ENCODE measurements at regions not wholly inside any gene's neighbourhood (a gene's known extent, or its start where the extent isn't known, plus 50 kb on each side); places are given as distances from the start of the nearest gene placed in this dataset.

DNA sequence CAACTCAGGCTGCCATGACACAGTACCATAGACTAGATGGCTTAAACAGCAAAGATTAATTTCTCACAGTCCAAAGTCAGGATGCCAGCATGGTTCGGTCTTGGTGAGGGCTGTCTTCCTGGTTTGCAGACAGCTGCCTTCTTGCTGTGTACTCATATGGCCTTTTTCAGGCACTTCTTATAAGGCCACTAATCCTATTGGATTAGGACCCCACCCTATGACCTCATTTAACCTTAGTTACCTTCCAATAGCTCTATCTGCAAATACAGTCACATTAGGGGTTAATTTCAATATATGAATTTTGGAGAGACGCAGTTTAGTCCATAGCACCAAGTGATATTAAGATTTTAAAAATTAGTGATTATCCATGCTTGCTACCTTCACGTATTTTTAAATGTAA lies 297.8 kb downstream of the WDR72 start:
- TF ChIP-seq POLR2A (IDR thresholded peaks at IDR 0.05): no peak
- TF ChIP-seq, protein P1, sequence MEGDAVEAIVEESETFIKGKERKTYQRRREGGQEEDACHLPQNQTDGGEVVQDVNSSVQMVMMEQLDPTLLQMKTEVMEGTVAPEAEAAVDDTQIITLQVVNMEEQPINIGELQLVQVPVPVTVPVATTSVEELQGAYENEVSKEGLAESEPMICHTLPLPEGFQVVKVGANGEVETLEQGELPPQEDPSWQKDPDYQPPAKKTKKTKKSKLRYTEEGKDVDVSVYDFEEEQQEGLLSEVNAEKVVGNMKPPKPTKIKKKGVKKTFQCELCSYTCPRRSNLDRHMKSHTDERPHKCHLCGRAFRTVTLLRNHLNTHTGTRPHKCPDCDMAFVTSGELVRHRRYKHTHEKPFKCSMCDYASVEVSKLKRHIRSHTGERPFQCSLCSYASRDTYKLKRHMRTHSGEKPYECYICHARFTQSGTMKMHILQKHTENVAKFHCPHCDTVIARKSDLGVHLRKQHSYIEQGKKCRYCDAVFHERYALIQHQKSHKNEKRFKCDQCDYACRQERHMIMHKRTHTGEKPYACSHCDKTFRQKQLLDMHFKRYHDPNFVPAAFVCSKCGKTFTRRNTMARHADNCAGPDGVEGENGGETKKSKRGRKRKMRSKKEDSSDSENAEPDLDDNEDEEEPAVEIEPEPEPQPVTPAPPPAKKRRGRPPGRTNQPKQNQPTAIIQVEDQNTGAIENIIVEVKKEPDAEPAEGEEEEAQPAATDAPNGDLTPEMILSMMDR (IDR thresholded peaks at IDR 0.05): no peak

Data from uterus (tissue), 2 donors.